Activated naive CD4-positive, alpha-beta T cell treated with anti-CD3 and anti-CD28 coated beads, Interleukin-2, amount 50 U/mL, for 24 hours (primary cell): ENCODE measurements at regions not wholly inside any gene's neighbourhood (a gene's known extent, or its start where the extent isn't known, plus 50 kb on each side); places are given as distances from the start of the nearest gene placed in this dataset.

Experiments used
- H3K27ac Mint-ChIP-seq: one replicate; pipeline ENCODE4 v1.8.0; 2021; ENCODE audit warnings: mild to moderate bottlenecking, mixed read lengths
- H3K27me3 Mint-ChIP-seq: one replicate; pipeline ENCODE4 v1.8.0; 2021; ENCODE audit warnings: mixed read lengths
- H3K36me3 Mint-ChIP-seq: one replicate; pipeline ENCODE4 v1.8.0; 2021; ENCODE audit warnings: mixed read lengths
- H3K4me1 Mint-ChIP-seq: one replicate; pipeline ENCODE4 v1.8.0; 2021; ENCODE audit warnings: mixed read lengths
- H3K4me3 Mint-ChIP-seq: one replicate; pipeline ENCODE4 v1.8.0; 2021; ENCODE audit warnings: mild to moderate bottlenecking, mixed read lengths
- H3K9me3 Mint-ChIP-seq: one replicate; pipeline ENCODE4 v1.8.0; 2021; ENCODE audit warnings: mixed read lengths

DNA sequence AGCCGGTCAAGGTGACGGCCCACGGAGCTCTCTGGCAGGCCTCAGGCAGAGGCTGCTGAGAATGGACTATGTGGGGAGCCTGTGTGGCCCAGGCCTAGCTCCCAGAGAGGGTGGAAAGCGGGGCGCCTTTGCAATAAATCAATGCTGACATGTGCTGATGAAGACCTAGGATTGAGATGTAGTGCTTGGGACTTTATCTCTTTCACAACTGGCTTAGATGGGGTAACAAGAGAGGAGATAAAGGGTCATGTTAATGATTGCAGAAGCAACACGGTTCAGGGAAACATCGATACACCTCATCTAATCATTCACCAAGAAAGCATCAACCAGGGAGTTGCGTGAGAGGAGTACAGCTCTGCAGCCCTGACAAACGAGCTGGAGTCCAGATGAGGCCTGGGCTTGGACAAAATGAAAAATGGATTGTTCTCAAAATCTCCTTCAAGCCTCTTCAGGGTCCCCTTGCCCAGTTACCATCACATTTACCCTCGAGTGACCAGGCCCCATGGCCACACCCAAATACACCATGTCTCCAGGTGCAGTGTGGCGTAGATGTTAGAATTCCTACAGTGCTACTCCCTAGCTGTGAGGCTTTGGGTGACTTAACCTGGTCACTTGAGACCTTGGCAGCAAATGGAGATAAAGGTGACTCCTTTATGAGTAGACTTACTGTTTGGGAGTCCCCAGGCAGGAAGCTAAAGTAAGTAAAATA lies 146.4 kb upstream of the LIPC start:
- H3K4me1 Mint-ChIP-seq, result peaks cover 16% of the 10 kb centered on the region
- no peak overlapping the region for H3K27ac Mint-ChIP-seq
- H3K9me3 Mint-ChIP-seq, result no peaks in the 10 kb centered on the region
- H3K36me3 Mint-ChIP-seq, result no peaks in the 10 kb centered on the region
- H3K27me3 Mint-ChIP-seq, result no peaks in the 10 kb centered on the region
- no peak overlapping the region for H3K4me3 Mint-ChIP-seq

- Mint-ChIP-seq H3K9me3 (no peaks in the 10 kb centered on the region), H3K4me1 (peaks cover 21% of the 10 kb centered on the region), H3K27me3 (no peaks in the 10 kb centered on the region), H3K4me3 (no peak overlapping the region), H3K36me3 (no peaks in the 10 kb centered on the region), H3K27ac (no peak overlapping the region)
Observed at GRCh38 chr15:58285921-58286278, 145.9 kb upstream of the LIPC start.

DNA sequence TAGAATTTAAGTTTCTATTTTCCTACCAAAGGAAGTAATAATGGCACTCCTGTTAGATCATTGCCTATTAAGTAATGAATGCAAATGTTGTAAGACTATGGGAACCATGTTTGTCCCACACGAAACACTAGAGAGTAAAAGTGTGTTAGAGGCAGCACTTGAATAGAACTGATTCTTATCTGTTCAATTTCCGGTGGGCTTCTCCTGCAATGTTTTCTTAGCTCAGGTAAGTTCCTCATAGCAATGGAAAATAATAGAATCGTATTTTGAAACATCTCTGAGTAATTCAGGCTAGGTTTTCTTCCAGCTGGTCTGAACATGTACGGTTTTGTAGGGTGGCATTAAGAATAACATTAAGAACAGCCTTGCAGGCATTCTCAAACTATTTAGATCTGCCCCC lies 145.3 kb upstream of the LIPC start:
- Mint-ChIP-seq H3K4me1 (peaks cover 22% of the 10 kb centered on the region), H3K36me3 (no peaks in the 10 kb centered on the region), H3K4me3 (no peak overlapping the region)

GRCh38 chr15:58287891-58288290 lies 143.9 kb upstream of the LIPC start:
- no peak overlapping the region for H3K27ac Mint-ChIP-seq
- no peak overlapping the region for H3K4me3 Mint-ChIP-seq
- no peaks in the 10 kb centered on the region for H3K36me3 Mint-ChIP-seq
- no peaks in the 10 kb centered on the region for H3K9me3 Mint-ChIP-seq
- peaks cover 26% of the 10 kb centered on the region for H3K4me1 Mint-ChIP-seq
- H3K27me3 Mint-ChIP-seq, result no peaks in the 10 kb centered on the region

More for the DNA sequence above, 145.3 kb upstream of the LIPC start:
- Mint-ChIP-seq H3K9me3 (no peaks in the 10 kb centered on the region), H3K27ac (no peak overlapping the region), H3K27me3 (no peaks in the 10 kb centered on the region)

GRCh38 chr15:58288592-58288991 lies 143.2 kb upstream of the LIPC start:
- Mint-ChIP-seq H3K4me1 (peaks cover 26% of the 10 kb centered on the region), H3K4me3 (no peak overlapping the region), H3K36me3 (no peaks in the 10 kb centered on the region), H3K27me3 (no peaks in the 10 kb centered on the region), H3K27ac (no peak overlapping the region), H3K9me3 (no peaks in the 10 kb centered on the region)

GRCh38 chr15:58291848-58292247 lies 139.9 kb upstream of the LIPC start:
- Mint-ChIP-seq H3K4me1 (peaks cover 19% of the 10 kb centered on the region), H3K4me3 (no peak overlapping the region), H3K27me3 (no peaks in the 10 kb centered on the region), H3K36me3 (peaks cover 3% of the 10 kb centered on the region), H3K27ac (no peak overlapping the region), H3K9me3 (peaks cover 6% of the 10 kb centered on the region)

DNA sequence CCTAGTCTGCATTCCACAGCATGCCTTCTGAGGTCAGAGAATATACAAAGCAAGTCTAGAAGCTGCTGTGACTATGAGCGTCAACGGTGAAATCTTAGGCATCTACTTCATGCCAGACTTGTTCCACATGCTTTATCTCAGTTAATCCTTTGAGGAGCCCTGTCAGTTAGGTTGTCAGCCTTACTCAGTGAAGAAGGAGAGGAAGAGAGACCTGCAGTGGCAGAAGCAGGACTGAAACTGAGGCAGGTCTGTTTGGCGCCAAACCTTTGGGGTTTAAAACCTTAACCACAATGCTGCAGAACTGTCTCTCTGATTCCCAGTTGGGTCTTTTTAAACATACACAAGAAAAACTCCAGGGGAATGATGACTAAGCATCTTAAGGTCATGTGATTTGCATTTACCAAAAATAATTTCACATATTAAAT lies 139.0 kb upstream of the LIPC start:
- Mint-ChIP-seq H3K36me3 (peaks cover 4% of the 10 kb centered on the region), H3K27ac (no peak overlapping the region), H3K4me1 (peaks cover 18% of the 10 kb centered on the region), H3K4me3 (no peak overlapping the region), H3K9me3 (peaks cover 6% of the 10 kb centered on the region), H3K27me3 (no peaks in the 10 kb centered on the region)

GRCh38 chr15:58293622-58294550 lies 137.9 kb upstream of the LIPC start:
- Mint-ChIP-seq H3K27me3 (no peaks in the 10 kb centered on the region), H3K27ac (no peak overlapping the region), H3K36me3 (peaks cover 6% of the 10 kb centered on the region), H3K4me3 (no peak overlapping the region), H3K9me3 (peaks cover 6% of the 10 kb centered on the region), H3K4me1 (peaks cover 15% of the 10 kb centered on the region)

GRCh38 chr15:58294681-58295254 lies 137.0 kb upstream of the LIPC start:
- no peaks in the 10 kb centered on the region for H3K27me3 Mint-ChIP-seq
- H3K4me1 Mint-ChIP-seq, result peaks cover 15% of the 10 kb centered on the region
- no peak overlapping the region for H3K27ac Mint-ChIP-seq
- H3K9me3 Mint-ChIP-seq, result peaks cover 6% of the 10 kb centered on the region
- H3K36me3 Mint-ChIP-seq, result peaks cover 6% of the 10 kb centered on the region
- no peak overlapping the region for H3K4me3 Mint-ChIP-seq

GRCh38 chr15:58295637-58296215 lies 136.1 kb upstream of the LIPC start:
- no peaks in the 10 kb centered on the region for H3K27me3 Mint-ChIP-seq
- peaks cover 12% of the 10 kb centered on the region for H3K4me1 Mint-ChIP-seq
- H3K4me3 Mint-ChIP-seq, result no peak overlapping the region
- peaks cover 6% of the 10 kb centered on the region for H3K36me3 Mint-ChIP-seq
- H3K9me3 Mint-ChIP-seq, result peaks cover 6% of the 10 kb centered on the region
- no peak overlapping the region for H3K27ac Mint-ChIP-seq

GRCh38 chr15:58296276-58296675 lies 135.5 kb upstream of the LIPC start:
- Mint-ChIP-seq H3K36me3 (peaks cover 6% of the 10 kb centered on the region), H3K9me3 (peaks cover 6% of the 10 kb centered on the region)

DNA sequence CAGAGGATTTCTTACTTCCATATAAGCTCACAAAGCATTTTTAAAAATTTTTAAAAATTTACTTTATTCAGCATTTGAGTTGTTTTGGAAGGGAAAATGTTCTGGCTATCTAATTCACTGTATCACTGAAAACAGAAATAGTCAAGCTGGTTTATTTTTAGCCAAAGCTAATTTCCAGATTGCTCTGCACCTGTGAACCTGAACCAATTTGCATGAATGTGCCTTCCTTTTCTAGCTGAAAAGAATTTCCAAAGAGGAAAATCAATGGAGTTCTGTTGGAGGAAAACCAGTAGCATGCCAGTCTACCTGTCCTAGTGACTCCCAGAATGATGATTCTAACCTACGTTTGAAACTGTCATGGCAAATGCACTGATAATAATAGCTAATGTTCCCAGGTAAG lies 134.2 kb upstream of the LIPC start:
- H3K27ac Mint-ChIP-seq, result no peak overlapping the region
- H3K4me3 Mint-ChIP-seq, result no peak overlapping the region
- peaks cover 6% of the 10 kb centered on the region for H3K36me3 Mint-ChIP-seq
- H3K27me3 Mint-ChIP-seq, result no peaks in the 10 kb centered on the region
- peaks cover 6% of the 10 kb centered on the region for H3K9me3 Mint-ChIP-seq
- H3K4me1 Mint-ChIP-seq, result peaks cover 6% of the 10 kb centered on the region

More at GRCh38 chr15:58296276-58296675, 135.5 kb upstream of the LIPC start:
- H3K4me3 Mint-ChIP-seq, result no peak overlapping the region
- H3K4me1 Mint-ChIP-seq, result peaks cover 9% of the 10 kb centered on the region
- H3K27me3 Mint-ChIP-seq, result no peaks in the 10 kb centered on the region
- no peak overlapping the region for H3K27ac Mint-ChIP-seq

- H3K4me3 Mint-ChIP-seq, result no peak overlapping the region
- H3K27ac Mint-ChIP-seq, result no peak overlapping the region
Observed at GRCh38 chr15:58298879-58299850, 132.6 kb upstream of the LIPC start.

GRCh38 chr15:58302832-58303231 lies 129.0 kb upstream of the LIPC start:
- Mint-ChIP-seq H3K27ac (no peak overlapping the region), H3K27me3 (no peaks in the 10 kb centered on the region), H3K4me3 (no peak overlapping the region), H3K36me3 (peaks cover 2% of the 10 kb centered on the region), H3K4me1 (peaks cover 25% of the 10 kb centered on the region), H3K9me3 (no peaks in the 10 kb centered on the region)

More at GRCh38 chr15:58298879-58299850, 132.6 kb upstream of the LIPC start:
- H3K36me3 Mint-ChIP-seq, result peaks cover 6% of the 10 kb centered on the region
- no peaks in the 10 kb centered on the region for H3K27me3 Mint-ChIP-seq
- H3K9me3 Mint-ChIP-seq, result peaks cover 6% of the 10 kb centered on the region
- H3K4me1 Mint-ChIP-seq, result peaks cover 15% of the 10 kb centered on the region

GRCh38 chr15:58303236-58303635 lies 128.6 kb upstream of the LIPC start:
- Mint-ChIP-seq H3K27me3 (no peaks in the 10 kb centered on the region), H3K4me1 (peaks cover 25% of the 10 kb centered on the region), H3K9me3 (no peaks in the 10 kb centered on the region), H3K36me3 (peaks cover 2% of the 10 kb centered on the region), H3K4me3 (peak overlapping the region; percentile 2), H3K27ac (no peak overlapping the region)
